DND-41 (cell line): ENCODE measurements at regions not wholly inside any gene's neighbourhood (a gene's known extent, or its start where the extent isn't known, plus 50 kb on each side); places are given as distances from the start of the nearest gene placed in this dataset.

ENCODE experiments used
- EZH2 ChIP-seq: IDR thresholded peaks from 3 replicates; pipeline ENCODE4 v1.6.1; 2012; ENCODE audit warnings: borderline replicate concordance, low read depth, mild to moderate bottlenecking, moderate library complexity, low read length, inconsistent platforms; ENCODE audit not compliant: severe bottlenecking
- TF ChIP-seq, protein P1 (sequence below): IDR thresholded peaks from 2 replicates; pipeline ENCODE4 v1.5.1; 2012; ENCODE audit warnings: borderline replicate concordance, low read length, moderate library complexity, mild to moderate bottlenecking; ENCODE audit not compliant: poor library complexity, severe bottlenecking; ENCODE audit errors: extremely low read depth

DNA sequence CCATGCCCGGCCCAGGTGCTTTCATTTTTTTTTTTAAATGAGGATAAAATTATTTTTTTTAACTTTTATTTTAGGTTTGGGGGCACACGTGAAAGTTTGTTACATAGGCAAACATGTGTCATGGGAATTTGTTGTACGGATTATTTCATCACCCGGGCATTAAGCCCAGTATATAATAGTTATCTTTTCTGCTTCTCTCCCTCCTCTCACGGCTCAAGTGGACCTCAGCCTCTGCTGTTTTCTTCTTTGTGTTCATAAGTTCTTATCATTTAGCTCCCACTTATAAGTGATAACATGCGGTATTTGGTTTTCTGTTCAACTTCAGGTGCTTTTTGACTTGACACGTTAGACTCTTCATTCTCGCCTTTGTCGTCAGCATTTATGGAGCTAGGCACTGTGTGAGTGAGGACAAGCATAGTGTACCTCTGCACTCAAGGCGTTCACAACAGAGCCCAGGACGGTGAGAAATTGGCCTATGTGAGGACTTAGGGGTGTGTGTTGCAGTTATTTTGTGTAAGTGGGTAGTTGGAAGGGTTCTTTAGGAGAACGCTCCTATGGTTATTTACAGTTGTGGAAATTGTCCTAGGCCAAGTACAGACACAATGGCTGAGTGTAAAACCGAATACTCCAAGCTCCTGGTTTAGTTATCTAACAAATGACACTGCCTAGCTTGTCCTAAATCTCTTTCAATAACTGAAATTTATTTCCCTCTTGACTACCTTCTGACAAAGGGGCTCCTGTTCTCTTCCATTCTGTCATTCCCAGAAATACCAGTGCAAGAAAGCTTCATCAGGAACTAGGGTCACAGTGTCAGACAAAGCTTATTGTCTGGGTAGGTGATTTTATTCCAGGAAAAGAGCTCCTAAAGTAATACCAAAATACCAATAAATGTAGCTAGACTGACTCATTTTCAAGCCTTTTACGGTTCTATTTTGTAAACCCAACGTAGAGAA is 200.5 kb upstream of the PRICKLE1 start:
- TF ChIP-seq, protein P1, sequence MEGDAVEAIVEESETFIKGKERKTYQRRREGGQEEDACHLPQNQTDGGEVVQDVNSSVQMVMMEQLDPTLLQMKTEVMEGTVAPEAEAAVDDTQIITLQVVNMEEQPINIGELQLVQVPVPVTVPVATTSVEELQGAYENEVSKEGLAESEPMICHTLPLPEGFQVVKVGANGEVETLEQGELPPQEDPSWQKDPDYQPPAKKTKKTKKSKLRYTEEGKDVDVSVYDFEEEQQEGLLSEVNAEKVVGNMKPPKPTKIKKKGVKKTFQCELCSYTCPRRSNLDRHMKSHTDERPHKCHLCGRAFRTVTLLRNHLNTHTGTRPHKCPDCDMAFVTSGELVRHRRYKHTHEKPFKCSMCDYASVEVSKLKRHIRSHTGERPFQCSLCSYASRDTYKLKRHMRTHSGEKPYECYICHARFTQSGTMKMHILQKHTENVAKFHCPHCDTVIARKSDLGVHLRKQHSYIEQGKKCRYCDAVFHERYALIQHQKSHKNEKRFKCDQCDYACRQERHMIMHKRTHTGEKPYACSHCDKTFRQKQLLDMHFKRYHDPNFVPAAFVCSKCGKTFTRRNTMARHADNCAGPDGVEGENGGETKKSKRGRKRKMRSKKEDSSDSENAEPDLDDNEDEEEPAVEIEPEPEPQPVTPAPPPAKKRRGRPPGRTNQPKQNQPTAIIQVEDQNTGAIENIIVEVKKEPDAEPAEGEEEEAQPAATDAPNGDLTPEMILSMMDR = no peak
- no peak for TF ChIP-seq EZH2
